NOMO-1 (cell line): ENCODE measurements at regions not wholly inside any gene's neighbourhood (a gene's known extent, or its start where the extent isn't known, plus 50 kb on each side); places are given as distances from the start of the nearest gene placed in this dataset.
A peak's percentile ranks its signal among the peaks of the same experiment; 100 is the strongest.

Experiments
- DNase-seq, 2 experiments: peaks; one replicate each; lab custom pipeline; 2025; ENCODE audit not compliant: unreplicated experiment in 2 of 2; lab: John Stamatoyannopoulos, UW

DNA sequence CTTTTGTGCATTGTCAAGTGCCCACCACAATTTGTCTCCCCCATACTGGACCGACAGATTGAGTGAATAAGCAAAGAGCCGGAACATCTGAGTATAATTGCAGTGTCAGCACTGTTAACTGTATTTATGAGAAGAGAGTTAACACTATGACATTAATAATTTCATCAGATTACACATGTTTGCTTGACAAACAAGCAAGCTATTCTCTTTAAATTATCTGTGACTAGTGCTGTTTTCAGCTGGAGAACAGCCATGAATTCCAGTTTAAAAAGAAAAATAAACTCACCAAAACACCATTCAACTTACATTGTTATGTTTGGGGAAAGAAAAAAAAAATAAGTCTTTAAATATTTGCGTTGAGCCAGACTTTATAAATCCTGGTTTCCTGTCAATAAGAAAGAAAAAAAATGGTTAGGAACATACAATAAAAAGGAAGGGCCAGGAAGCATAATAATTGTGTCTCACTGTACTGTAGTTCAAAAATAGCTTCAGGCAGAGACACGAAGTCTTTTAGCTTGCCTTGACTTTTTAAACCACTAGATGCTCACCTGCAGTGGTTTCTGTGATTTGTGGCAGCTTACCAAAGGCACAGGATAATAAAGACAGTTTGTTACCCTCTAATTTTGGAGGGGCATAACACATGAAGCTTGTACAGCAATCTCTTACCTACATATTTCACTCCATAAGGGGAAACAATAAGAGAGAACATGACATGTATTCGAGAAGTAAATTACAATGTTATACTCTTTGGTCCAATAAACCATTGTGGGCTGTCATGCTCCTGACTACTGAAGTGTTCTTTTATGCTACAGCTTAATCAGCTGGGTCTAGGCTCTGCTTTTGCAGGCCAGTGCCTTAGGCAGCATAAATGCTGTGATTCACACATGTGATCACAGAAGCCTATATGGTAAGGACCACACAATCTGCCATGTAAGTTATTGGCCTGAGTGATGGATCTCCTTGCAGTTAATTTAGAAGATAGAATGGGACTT is 302.0 kb upstream of the ADGRL2 start:
- DNase-seq, result no peak

DNA sequence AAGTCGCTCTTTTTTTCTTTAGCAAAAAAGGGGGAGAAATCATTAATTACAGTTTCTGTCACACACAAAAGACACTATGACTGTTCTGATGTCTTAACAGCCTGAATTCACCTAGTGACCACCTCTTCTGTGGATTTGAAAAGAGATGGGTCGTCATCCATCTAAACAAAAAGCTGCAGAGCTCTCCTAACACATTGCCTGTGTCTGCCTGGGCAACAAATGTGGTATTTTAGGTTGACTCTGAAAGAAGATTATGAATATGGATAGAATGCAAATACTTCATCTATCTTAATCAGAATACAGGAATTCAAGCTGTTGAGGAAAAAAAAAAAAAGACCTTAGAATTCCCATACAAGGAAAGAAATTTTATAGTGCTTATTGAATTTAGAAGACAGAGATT is 304.4 kb upstream of the ADGRL2 start:
- no peak for DNase-seq

DNA sequence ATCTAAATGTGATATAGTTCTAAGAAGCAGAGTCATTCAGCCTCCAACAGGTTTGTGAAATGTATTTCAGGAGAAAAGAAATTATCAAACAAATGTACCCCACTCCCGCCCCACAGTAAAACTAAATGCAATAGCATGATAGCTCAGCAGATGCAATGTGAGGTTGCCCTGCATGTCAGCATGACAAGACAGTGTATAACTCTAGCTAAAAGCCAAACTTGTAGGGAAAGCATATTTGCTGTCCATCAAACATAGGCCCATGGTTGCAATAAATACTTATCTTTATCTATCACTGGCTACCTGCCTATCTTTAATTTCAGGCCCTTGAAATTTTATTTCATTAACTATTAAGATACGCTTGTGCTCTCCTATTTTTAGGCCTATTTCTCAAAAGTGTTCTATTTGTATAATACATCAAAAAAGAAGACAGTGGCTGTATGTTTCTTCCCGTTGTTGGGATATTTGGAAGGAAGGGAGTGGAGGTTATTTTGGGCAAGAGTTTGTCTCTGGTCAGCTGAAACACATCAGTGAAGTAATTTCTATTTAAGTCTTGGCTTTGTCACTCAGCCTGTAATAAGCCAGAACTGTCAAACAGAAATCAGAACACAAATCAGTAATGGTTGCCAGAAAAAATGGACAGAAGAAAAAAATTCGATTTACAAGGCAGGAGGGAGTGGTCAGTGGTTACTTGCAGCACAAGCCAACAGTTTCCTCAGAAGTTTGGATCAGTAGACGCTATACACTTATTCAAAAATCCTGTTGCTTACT is 307.4 kb upstream of the ADGRL2 start:
- no peak for DNase-seq

DNA sequence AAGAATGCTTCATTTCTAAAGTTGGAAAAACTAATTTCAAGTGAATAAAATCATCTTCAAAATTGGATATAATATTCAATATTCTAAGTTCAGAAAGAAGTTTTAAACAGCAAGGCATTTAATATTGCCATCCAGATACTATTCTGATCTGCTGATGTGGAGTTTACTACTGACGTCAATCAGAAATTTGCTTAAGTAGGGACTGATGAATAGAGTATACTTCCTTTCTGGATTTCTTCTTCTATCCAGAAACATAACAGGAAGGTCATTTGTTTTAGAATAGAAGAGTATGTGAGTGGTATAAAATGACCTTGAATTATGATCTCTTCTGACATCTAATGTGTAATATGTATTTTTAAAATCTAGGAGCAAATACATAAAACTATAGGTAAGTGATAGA is 308.1 kb upstream of the ADGRL2 start:
- DNase-seq, result no peak

DNA sequence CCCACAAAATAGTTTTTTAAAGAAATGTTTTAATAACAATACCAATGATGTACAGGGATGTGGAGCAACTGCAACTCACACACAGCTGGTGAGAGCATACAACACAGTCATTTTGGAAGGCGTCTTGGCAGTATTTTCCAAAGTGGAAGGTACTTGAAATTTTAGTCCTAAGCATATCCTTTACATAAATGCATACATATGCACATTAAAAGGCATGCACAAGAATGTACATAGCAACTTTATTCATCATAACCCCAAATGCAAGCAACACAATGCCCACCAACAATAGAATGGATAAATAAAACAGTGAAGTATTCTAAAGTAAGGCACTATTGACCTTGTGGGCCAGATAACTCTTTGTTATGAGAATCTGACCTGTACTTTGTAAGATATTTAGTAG is 310.1 kb upstream of the ADGRL2 start:
- DNase-seq, result no peak

DNA sequence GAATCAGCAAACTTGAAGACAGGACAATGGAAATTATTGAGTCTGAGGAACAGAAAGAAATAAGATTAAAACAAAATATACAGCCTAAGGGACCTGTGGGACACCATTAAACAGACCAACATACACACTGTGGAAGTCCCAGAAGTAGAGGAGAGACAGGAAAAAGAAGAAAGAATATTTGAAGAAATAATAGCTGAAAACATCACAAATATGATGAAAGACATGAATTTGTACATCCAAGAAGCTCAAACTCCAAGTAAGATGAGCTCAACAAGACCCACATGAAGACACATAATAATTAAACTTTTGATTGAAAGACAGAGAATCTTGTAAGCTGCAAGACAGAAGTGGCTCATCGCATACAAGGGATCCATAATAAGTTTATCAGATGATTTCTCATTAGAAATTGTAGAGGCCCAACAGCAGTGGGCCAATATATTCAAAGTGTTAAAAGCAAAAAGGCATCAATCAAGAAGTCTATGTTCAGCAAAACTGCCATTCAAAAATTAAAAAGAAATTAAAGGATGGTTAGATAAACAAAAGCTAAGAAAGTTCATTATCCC is 311.3 kb upstream of the ADGRL2 start:
- DNase-seq, result no peak

DNA sequence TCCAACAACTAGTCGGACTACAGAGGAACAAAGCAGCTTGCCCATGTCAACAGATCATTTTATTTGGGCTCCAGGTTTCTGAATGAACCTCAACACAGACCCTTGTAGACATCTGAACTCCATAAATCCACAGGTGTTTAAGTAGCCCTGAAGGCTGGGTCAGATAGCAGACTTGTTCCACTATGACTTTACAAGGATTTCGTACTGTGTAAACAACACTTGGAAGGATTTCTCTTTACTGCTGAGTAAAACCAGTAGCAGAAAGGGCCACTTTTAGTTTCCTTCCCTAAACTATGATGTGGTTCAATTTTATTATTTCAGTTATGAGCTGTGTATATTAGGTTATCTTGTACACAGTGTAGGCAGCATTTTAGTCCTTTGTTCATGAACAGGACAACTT is 316.4 kb upstream of the ADGRL2 start:
- DNase-seq, result no peak

DNA sequence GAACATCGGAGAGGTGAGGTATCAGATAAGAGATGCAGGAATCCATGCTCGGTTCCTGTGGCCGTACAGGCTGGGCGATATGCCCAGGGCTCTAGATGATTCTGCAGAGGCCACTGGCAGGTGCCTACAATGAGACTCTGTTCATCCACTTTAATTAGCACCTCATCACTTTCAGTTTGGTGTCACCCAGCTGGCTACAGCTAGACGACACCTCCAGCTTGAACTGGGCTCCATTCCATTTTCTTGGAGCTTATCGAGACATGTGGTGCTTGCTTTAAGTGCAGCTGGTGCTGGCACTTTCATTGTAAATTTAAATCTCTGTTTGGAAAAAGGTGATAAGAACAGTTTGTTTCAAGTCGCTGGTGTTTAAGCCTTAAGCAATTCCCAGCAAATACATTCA is 322.5 kb upstream of the ADGRL2 start:
- no peak for DNase-seq

DNA sequence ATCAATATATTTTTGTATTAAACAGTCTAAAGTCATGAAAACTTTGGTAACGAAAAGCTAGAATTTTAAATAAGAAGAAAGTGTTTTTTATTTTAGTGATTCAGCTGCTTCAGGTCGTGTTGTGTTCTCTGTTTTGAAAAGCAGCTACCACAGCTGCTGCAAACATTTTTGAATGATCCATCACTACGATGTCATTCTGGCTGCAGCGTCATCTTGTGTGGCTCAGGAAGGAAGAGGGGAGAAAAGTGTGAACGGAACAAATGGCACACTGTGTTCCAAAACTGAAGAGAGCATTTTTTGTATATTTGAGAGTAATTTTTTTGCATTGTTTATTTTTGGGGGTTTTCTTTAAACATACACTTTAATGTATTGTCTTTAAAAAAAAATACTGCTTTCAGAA is 323.0 kb upstream of the ADGRL2 start:
- no peak for DNase-seq

DNA sequence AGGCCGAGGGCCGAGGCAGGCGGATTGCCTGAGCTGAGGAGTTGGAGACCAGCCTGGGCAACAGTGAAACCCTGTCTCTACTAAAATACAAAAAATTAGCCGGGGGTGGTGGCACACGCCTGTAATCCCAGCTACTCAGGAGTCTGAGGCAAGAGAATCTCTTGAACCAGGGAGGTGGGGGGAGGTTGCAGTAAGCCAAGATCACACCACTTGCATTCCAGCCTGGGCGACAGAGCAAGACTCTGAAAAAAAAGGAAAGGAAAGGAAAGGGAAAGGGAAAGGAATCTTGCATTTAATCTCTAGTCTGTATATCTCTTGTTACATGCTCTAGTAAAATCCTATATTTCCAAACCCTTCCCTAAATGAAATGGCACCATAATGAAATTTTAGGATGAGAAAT is 328.3 kb upstream of the ADGRL2 start:
- DNase-seq, result no peak

DNA sequence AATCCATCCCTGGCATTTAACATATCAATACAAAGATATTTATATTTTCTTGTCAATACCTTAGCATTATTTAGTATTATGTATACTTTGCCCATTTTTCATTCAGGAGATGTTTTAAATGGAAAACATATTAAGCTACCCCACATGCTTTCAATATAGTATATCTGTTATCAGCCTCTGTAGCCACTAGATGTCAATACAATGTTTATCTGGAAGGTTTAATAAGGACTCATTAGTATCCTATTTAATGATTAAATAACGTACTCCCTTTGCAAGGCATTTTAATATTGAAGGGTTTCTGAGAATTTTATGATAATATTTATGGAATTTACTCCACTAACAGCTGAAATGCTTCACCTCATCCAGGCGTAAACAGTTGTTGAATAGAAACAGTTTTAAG is 329.5 kb upstream of the ADGRL2 start:
- no peak for DNase-seq

DNA sequence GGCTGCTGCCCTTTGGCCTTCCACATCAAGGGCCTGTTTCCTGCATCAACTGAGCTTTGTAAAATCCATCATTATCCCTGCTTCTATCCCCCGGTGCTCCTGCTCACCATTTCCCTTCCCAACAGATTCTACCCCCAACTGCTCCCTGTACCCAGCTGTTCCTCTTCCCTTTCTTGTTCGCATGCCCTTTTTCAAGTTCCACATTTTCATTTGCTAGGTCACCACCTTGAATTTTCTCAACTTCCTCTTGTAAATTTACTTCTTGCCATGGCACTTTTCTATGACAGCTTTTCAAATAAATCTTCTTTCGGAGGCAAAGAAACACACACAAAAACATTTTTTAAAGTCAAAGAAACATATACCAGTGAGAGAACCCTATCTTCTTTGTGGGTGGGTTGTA is 330.5 kb upstream of the ADGRL2 start:
- DNase-seq, result peak; percentile 75 to 85

DNA sequence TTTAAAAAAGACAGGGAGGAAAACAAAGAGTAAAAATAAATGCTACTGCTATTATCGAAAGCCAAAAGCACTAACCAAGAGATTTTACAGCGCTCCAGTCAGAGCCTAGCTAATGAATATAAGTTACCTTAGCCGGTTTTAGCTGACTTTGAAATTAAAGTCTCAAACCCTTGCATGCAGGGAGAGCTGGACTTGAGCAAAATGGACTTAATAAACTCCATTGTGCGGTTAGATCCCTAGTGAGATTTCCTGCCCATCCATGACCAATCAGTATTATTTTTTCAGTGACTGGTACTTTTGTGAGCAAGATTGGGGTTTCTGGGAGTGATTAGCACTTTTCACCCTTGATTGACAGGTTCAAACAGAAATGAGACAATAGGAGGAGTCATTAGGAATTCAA is 333.4 kb upstream of the ADGRL2 start:
- DNase-seq, result no peak

DNA sequence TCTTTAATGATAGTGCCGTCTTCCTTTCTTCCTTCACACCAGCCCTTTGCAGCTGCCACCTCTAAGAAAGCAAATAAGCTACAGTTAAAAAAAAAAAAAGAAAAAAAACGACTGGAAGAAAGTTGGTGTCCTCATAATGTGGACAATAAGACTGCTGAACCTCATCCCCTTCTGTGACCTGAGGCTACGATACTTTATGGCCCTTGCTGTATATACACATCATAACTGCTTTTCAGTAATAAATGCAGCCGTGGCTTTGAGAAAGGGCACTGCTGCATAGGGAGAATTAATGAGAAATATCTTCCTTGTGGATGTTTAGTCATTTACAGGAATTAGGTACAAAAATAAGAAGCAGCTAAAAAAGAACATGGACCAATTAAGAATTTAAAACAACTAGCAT is 333.8 kb upstream of the ADGRL2 start:
- DNase-seq, result no peak

DNA sequence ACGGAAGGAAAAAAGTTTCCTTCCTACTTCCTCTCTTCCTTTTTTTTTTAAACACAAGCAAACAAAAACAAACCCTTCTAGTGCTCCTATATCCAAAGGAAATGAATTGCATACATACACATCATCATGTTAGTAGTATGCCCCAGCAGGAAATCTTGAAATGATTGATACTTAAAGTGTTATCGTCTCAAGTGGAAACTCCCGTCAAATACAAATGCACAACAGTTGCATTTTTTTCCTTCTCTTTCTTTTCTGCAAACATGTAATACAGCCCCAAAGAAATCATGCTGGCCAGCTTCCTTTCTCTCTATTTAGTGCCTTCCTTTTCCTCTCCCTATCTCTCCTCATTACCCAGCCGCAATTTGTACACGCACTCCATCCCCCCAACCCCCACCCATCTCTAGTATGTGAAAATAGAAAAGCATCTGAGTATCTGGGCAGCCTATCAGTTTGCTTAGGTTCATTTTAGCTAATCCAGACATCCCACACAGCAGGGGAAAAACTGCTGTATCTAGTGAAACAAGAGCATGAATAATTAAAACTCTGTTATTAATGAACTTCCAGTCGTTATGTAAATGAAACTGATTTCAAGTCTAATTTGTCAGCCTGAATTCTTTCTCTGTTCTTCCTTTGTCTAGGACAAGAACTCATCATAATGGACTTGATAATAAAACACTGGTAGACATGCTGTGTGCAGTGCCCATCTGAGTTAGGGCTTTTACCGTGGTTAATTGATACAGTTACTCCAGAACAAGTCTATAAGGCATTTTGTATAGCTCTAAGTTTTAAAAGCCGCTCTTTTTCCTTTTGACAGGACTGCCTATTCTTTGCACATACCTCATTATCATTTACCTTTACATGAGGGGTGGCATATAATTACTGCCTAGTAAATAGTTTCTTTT is 336.5 kb upstream of the ADGRL2 start:
- DNase-seq, result no peak

DNA sequence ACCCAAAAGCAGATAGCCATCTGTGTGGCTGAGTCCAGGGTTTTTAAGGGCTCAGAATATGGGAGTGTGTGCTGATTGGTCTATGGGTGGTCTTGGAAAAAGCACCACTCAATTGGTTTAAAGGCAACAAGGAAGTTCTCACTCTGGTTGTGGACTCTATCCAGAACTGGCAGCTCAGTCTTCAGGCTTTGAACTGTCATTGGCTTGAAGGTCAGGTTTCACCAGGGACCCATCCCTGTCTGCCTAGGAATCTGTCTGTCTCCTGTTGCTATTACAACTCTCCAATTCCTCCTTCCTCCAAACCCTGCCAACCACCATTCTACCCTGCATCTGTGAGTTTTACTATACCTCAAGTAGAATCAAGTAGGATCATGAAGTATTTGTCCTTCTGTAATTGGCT is 341.7 kb upstream of the ADGRL2 start:
- no peak for DNase-seq

DNA sequence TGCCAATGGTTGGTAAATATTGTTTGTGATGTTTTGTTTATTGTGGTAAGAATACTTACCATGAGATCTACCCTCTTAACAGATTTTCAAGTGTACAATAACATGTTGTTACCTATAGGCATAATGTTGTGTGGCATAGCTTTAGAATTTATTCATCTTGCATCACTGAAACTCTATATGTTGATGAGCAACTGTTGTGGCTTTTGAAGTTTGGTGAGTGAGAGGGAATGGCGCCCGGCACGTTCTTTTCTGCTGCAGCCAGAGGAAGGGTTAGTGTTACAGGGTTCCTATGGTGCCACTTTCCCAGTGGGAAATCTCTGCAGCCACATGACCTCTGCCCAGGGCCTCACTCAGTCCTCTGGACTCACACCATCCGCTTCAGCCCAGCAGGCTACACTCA is 342.5 kb upstream of the ADGRL2 start:
- no peak for DNase-seq

DNA sequence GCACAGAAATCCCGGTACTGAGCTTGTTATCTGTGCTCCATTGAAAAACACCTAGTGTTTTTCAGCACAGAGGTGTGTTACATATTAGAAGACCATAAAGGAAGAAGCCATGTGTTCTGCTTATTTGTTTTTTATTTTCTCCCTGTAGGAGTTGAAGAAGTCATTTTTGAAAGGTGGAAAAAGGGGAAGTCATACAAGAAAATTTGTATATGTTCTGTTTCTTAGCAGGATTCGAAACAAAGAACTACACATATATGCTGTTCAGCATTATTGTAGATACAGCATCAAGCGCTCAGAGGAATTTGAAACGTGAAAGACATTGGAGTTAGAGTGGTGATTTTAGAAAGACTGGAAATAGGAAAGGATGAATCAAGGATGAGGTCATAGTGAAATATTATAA is 345.3 kb upstream of the ADGRL2 start:
- peak in 1 of 2 experiments; percentile 78 for DNase-seq

DNA sequence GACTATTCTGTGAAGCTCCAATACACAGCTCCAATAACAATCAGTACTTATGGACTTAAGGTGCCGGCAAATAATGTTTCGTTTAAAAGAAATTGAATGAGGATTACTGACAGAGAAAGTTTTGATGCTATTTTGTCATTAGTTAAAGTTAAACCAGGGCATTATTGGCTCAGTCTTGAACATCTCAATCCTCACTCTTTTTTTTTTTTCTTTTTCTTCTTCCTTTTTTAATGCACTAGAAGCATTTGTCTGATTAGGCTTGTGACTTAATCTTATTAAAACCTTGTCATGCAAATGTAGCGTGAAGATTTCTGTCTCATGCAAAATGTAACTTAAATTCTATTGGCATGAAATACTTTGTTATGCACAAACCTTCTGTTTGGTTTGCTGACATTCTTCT is 346.8 kb upstream of the ADGRL2 start:
- no peak for DNase-seq

DNA sequence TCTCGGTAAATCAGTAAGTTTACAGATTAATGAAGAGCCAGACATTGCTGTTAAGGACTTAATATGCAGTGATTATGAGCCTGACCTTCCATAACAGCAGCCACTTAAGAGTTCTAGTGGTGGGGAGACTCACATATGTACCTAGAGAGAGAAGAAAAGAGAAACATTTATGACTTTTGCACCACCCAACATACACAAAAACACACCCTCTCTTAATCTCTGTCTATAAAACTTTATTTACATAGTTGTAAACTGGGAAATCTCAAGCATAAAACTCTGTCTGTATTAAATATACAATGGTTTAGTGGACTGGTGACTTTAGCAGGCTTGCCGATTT is 347.4 kb upstream of the ADGRL2 start:
- DNase-seq, result no peak
